ENCODE measurements at regions not wholly inside any gene's neighbourhood (a gene's known extent, or its start where the extent isn't known, plus 50 kb on each side); places are given as distances from the start of the nearest gene placed in this dataset.

DNA sequence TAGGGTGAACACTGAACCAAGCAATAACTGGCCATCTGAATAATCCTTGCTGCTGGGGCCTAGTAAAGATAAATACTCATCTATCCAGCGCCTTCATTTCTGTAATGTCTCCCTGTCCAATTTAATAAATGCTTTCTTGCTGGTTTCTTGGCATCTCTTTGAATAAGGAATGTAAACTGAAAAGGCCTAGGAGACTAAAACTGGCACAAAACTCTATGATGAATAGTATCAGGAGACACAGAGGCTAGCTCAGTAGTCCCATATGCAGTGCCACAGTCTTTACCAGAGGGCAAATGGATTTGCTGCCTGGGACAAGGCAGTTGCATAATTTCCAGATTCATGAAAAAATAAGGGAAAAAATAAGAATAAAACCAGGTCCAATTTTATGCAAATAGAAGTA is 324.4 kb downstream of the CENPW start:
- H3K27me3 Mint-ChIP-seq (ENCODE audit: insufficient read depth, low read depth, poor library complexity): peaks cover 2% of the 10 kb centered on the region

DNA sequence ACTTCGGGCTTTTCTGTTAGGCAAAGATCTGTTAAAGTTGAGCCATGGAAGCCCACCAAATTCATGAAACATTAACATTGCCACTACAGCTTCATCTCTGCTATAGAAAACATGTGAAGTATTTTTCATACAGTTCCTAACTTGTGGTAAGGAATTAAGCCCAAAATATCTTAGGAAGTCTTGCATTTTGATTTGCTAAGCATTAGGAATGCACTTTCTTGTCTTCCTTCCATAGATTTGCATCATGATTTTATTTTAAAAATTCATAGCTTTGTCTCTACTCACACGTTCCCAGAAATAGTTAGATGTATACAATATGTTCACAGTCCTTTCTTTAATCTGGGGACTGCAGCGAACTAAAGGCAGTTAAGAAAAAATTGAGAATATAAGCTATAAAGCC is 325.6 kb downstream of the CENPW start:
- Histone ChIP-seq H2AFZ (no peak overlapping the region), H3K27me3 (ENCODE audit: insufficient read depth) (no peaks in the 10 kb centered on the region), H3K4me1 (ENCODE audit: insufficient read depth) (no peaks in the 10 kb centered on the region), H3K36me3 (ENCODE audit: insufficient read depth) (no peaks in the 10 kb centered on the region), H3K4me3 (no peak overlapping the region), H4K20me1 (replicated peaks; ENCODE audit: insufficient read depth) (no peaks in the 10 kb centered on the region), H3F3A (replicated peaks; ENCODE audit: low read depth) (no peaks in the 10 kb centered on the region), H3K4me2 (no peak overlapping the region), H3K27ac (ENCODE audit: low read depth) (no peak overlapping the region), H3K79me2 (replicated peaks; ENCODE audit: insufficient read depth) (no peaks in the 10 kb centered on the region), H3K9me2 (ENCODE audit: insufficient read depth) (no peaks in the 10 kb centered on the region)
- Mint-ChIP-seq H3K9me3 (no peaks in the 10 kb centered on the region), H3K4me1 (no peaks in the 10 kb centered on the region), H3K27ac (no peak overlapping the region), H3K36me3 (ENCODE audit: low read depth) (no peaks in the 10 kb centered on the region), H3K4me3 (no peak overlapping the region), H3K27me3 (ENCODE audit: insufficient read depth, low read depth, poor library complexity) (peaks cover 2% of the 10 kb centered on the region)
- DNase-seq (ENCODE audit: low spot score) (no peak), ATAC-seq (no peak)
- no peak for TF ChIP-seq EZH2 (IDR thresholded peaks at IDR 0.05; ENCODE audit: low read depth, unreplicated experiment)

More for the DNA sequence above, 324.4 kb downstream of the CENPW start:
- ATAC-seq (no peak), DNase-seq (ENCODE audit: low spot score) (no peak)
- Histone ChIP-seq H3K27ac (ENCODE audit: low read depth) (no peak overlapping the region), H3K4me2 (no peak overlapping the region), H3K36me3 (ENCODE audit: insufficient read depth) (no peaks in the 10 kb centered on the region), H3K27me3 (ENCODE audit: insufficient read depth) (no peaks in the 10 kb centered on the region), H2AFZ (no peak overlapping the region), H3F3A (replicated peaks; ENCODE audit: low read depth) (no peaks in the 10 kb centered on the region), H3K9me2 (ENCODE audit: insufficient read depth) (no peaks in the 10 kb centered on the region), H3K4me1 (ENCODE audit: insufficient read depth) (no peaks in the 10 kb centered on the region), H3K4me3 (no peak overlapping the region), H4K20me1 (replicated peaks; ENCODE audit: insufficient read depth) (no peaks in the 10 kb centered on the region), H3K79me2 (replicated peaks; ENCODE audit: insufficient read depth) (no peaks in the 10 kb centered on the region)
- no peak for TF ChIP-seq ZNF331 (CRISPR knock-in tag; IDR thresholded peaks at IDR 0.05; ENCODE audit: low read depth)
- no peak overlapping the region for H3K27ac Mint-ChIP-seq
- H3K9me3 Mint-ChIP-seq: no peaks in the 10 kb centered on the region
- no peak overlapping the region for H3K4me3 Mint-ChIP-seq
- no peaks in the 10 kb centered on the region for H3K4me1 Mint-ChIP-seq
- H3K36me3 Mint-ChIP-seq (ENCODE audit: low read depth): no peaks in the 10 kb centered on the region

DNA sequence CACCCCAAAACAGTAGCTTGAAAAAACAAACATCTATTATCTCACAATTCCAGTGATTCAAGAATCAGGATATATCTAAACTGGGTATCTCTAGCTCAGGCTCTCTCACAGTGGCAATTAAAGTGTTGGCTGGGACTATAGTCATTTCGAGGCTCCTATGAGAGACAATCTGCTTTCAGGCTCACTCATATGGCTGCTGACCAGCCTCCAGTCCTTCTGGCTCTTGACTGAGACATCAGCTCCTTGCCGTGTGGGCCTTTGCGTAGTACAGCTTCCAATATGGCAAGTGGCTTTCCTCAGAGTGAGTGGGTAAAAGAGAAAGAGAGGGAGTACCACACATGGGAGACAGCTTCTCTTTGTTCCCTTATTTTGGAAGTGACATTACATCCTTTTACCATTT is 327.2 kb downstream of the CENPW start:
- Mint-ChIP-seq H3K4me1 (no peaks in the 10 kb centered on the region), H3K27me3 (ENCODE audit: insufficient read depth, low read depth, poor library complexity) (peaks cover 2% of the 10 kb centered on the region), H3K9me3 (peaks cover 6% of the 10 kb centered on the region; the same call in 2 of the 3 replicates), H3K36me3 (ENCODE audit: low read depth) (no peaks in the 10 kb centered on the region), H3K27ac (no peak overlapping the region), H3K4me3 (no peak overlapping the region)
- Histone ChIP-seq H3K4me3 (no peak overlapping the region), H2AFZ (no peak overlapping the region), H3K36me3 (ENCODE audit: insufficient read depth) (no peaks in the 10 kb centered on the region), H3K27ac (ENCODE audit: low read depth) (no peak overlapping the region), H3K4me1 (ENCODE audit: insufficient read depth) (no peaks in the 10 kb centered on the region), H3K4me2 (no peak overlapping the region), H3K79me2 (replicated peaks; ENCODE audit: insufficient read depth) (no peaks in the 10 kb centered on the region), H3K27me3 (ENCODE audit: insufficient read depth) (no peaks in the 10 kb centered on the region), H3F3A (replicated peaks; ENCODE audit: low read depth) (no peaks in the 10 kb centered on the region), H3K9me2 (ENCODE audit: insufficient read depth) (no peaks in the 10 kb centered on the region), H4K20me1 (replicated peaks; ENCODE audit: insufficient read depth) (no peaks in the 10 kb centered on the region)
- no peak for DNase-seq (ENCODE audit: low spot score)
- ATAC-seq: no peak
- TF ChIP-seq, protein P1, sequence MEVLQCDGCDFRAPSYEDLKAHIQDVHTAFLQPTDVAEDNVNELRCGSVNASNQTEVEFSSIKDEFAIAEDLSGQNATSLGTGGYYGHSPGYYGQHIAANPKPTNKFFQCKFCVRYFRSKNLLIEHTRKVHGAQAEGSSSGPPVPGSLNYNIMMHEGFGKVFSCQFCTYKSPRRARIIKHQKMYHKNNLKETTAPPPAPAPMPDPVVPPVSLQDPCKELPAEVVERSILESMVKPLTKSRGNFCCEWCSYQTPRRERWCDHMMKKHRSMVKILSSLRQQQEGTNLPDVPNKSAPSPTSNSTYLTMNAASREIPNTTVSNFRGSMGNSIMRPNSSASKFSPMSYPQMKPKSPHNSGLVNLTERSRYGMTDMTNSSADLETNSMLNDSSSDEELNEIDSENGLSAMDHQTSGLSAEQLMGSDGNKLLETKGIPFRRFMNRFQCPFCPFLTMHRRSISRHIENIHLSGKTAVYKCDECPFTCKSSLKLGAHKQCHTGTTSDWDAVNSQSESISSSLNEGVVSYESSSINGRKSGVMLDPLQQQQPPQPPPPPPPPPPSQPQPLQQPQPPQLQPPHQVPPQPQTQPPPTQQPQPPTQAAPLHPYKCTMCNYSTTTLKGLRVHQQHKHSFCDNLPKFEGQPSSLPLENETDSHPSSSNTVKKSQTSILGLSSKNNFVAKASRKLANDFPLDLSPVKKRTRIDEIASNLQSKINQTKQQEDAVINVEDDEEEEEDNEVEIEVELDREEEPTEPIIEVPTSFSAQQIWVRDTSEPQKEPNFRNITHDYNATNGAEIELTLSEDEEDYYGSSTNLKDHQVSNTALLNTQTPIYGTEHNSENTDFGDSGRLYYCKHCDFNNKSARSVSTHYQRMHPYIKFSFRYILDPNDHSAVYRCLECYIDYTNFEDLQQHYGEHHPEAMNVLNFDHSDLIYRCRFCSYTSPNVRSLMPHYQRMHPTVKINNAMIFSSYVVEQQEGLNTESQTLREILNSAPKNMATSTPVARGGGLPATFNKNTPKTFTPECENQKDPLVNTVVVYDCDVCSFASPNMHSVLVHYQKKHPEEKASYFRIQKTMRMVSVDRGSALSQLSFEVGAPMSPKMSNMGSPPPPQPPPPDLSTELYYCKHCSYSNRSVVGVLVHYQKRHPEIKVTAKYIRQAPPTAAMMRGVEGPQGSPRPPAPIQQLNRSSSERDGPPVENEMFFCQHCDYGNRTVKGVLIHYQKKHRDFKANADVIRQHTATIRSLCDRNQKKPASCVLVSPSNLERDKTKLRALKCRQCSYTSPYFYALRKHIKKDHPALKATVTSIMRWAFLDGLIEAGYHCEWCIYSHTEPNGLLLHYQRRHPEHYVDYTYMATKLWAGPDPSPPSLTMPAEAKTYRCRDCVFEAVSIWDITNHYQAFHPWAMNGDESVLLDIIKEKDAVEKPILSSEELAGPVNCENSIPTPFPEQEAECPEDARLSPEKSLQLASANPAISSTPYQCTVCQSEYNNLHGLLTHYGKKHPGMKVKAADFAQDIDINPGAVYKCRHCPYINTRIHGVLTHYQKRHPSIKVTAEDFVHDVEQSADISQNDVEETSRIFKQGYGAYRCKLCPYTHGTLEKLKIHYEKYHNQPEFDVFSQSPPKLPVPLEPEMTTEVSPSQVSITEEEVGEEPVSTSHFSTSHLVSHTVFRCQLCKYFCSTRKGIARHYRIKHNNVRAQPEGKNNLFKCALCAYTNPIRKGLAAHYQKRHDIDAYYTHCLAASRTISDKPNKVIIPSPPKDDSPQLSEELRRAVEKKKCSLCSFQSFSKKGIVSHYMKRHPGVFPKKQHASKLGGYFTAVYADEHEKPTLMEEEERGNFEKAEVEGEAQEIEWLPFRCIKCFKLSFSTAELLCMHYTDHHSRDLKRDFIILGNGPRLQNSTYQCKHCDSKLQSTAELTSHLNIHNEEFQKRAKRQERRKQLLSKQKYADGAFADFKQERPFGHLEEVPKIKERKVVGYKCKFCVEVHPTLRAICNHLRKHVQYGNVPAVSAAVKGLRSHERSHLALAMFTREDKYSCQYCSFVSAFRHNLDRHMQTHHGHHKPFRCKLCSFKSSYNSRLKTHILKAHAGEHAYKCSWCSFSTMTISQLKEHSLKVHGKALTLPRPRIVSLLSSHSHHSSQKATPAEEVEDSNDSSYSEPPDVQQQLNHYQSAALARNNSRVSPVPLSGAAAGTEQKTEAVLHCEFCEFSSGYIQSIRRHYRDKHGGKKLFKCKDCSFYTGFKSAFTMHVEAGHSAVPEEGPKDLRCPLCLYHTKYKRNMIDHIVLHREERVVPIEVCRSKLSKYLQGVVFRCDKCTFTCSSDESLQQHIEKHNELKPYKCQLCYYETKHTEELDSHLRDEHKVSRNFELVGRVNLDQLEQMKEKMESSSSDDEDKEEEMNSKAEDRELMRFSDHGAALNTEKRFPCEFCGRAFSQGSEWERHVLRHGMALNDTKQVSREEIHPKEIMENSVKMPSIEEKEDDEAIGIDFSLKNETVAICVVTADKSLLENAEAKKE (CRISPR knock-in tag; IDR thresholded peaks at IDR 0.05): no peak
- TF ChIP-seq NANOG (IDR thresholded peaks at IDR 0.05; ENCODE audit: borderline replicate concordance) (no peak), ZNF331 (CRISPR knock-in tag; IDR thresholded peaks at IDR 0.05; ENCODE audit: low read depth) (no peak)
- TF ChIP-seq, protein P2, sequence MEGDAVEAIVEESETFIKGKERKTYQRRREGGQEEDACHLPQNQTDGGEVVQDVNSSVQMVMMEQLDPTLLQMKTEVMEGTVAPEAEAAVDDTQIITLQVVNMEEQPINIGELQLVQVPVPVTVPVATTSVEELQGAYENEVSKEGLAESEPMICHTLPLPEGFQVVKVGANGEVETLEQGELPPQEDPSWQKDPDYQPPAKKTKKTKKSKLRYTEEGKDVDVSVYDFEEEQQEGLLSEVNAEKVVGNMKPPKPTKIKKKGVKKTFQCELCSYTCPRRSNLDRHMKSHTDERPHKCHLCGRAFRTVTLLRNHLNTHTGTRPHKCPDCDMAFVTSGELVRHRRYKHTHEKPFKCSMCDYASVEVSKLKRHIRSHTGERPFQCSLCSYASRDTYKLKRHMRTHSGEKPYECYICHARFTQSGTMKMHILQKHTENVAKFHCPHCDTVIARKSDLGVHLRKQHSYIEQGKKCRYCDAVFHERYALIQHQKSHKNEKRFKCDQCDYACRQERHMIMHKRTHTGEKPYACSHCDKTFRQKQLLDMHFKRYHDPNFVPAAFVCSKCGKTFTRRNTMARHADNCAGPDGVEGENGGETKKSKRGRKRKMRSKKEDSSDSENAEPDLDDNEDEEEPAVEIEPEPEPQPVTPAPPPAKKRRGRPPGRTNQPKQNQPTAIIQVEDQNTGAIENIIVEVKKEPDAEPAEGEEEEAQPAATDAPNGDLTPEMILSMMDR (conservative IDR thresholded peaks at IDR 0.05; ENCODE audit: low read depth in 2 of 2): no peak
